Fibroblast of the aortic adventitia (primary cell): ENCODE measurements at regions not wholly inside any gene's neighbourhood (a gene's known extent, or its start where the extent isn't known, plus 50 kb on each side); places are given as distances from the start of the nearest gene placed in this dataset.

Source experiments
- DNase-seq: peaks from one replicate; pipeline ENCODE4 v3.0.0-alpha.2; 2010; ENCODE audit warnings: low read depth
- H3K4me3 ChIP-seq: 2 replicates; pipeline ENCODE4 v1.5.1; 2011; ENCODE audit warnings: low read depth, mild to moderate bottlenecking, control low read depth, low read length, moderate library complexity
- TF ChIP-seq, protein P1 (sequence below): IDR thresholded peaks from 2 replicates; pipeline ENCODE4 v1.5.1; 2011; ENCODE audit warnings: mild to moderate bottlenecking, low read length, control low read depth, inconsistent platforms; ENCODE audit not compliant: insufficient read depth

DNA sequence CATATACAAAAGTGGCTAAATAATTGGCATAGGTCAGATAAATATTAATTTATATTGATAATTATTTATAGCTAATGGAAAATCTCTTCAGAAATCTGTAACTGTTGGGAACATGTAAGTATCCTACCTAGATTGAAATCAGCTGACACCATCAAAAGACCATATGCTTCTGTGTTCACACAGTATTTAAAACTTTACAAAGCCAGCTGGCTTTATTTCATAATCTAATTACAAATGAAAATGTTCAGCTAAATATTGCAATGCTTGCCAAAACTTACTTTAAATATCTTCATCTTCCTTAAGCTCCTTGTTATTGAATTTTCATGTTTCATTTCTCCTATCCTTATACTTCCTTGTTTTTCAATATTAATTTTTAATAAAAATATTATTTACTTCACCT, 190.9 kb upstream of the DOK6 start:
- TF ChIP-seq, protein P1, sequence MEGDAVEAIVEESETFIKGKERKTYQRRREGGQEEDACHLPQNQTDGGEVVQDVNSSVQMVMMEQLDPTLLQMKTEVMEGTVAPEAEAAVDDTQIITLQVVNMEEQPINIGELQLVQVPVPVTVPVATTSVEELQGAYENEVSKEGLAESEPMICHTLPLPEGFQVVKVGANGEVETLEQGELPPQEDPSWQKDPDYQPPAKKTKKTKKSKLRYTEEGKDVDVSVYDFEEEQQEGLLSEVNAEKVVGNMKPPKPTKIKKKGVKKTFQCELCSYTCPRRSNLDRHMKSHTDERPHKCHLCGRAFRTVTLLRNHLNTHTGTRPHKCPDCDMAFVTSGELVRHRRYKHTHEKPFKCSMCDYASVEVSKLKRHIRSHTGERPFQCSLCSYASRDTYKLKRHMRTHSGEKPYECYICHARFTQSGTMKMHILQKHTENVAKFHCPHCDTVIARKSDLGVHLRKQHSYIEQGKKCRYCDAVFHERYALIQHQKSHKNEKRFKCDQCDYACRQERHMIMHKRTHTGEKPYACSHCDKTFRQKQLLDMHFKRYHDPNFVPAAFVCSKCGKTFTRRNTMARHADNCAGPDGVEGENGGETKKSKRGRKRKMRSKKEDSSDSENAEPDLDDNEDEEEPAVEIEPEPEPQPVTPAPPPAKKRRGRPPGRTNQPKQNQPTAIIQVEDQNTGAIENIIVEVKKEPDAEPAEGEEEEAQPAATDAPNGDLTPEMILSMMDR = no peak
- no peak for DNase-seq
- no peak overlapping the region for H3K4me3 ChIP-seq

DNA sequence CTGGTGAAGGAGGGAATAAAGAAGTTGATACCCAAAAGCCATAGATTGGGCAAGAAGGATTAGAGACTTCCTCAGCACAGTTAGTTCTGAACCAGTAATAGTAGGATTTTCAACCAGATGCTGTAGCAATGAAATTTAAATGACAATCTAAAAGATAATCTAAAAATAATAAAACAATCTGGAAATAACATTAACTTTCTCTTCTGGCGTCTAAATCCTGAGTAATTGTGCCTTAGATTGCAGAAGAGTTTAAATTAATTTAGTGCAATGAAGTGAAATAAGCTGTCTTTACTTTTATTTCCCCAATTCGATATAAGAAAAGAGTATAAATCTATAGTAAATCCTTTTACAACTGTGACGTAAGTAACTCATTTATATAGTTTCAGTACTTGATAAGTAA, 186.8 kb upstream of the DOK6 start:
- TF ChIP-seq, protein P1 = no peak
- DNase-seq = no peak
- H3K4me3 ChIP-seq = no peak overlapping the region

DNA sequence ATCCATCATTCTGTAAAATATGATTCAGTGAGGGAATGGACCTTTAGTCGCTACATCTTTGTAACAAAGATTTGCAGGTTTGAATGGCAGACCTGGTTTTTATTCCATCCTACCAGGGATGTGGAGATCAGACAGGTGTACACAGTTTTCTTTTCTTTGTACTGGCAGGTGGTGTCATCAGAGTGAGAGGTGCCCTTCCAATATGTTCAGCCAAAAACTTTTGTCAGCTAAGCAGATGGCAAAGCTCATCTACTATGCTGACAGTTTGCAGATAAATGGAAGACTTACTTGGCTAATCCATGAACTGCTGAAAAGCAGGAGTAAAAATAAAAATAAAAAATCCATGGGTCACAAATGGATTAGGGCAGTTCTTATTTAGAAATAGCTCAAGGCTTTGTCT, 185.5 kb upstream of the DOK6 start:
- H3K4me3 ChIP-seq = no peak overlapping the region
- no peak for DNase-seq
- TF ChIP-seq, protein P1 = no peak

GRCh38 chr18:69216321-69216720, 184.4 kb upstream of the DOK6 start:
- TF ChIP-seq, protein P1 = no peak
- no peak for DNase-seq
- H3K4me3 ChIP-seq = no peak overlapping the region

GRCh38 chr18:69217196-69218000, 183.3 kb upstream of the DOK6 start:
- no peak for DNase-seq
- TF ChIP-seq, protein P1 = no peak

DNA sequence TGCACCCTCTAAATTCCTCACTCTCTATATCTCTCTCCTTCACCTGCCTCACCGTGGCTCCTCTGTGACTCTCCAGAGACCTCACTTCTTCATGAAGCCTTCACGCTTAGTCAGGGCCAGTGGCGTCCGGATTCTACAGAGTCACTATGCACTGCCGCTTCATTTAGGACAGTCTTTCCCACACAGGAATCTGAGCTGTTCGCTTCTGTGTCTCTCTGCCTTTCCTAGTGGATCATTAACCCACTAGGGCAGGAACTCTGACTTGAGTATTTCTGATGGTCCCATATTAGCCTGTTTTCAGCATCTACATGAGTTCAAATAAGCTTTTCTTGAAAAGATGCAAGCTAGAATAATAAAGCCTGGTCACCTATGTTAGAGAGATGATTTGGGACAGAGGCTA, 180.2 kb upstream of the DOK6 start:
- no peak for DNase-seq
- no peak overlapping the region for H3K4me3 ChIP-seq
- TF ChIP-seq, protein P1 = no peak

More at GRCh38 chr18:69217196-69218000, 183.3 kb upstream of the DOK6 start:
- H3K4me3 ChIP-seq = no peak overlapping the region

DNA sequence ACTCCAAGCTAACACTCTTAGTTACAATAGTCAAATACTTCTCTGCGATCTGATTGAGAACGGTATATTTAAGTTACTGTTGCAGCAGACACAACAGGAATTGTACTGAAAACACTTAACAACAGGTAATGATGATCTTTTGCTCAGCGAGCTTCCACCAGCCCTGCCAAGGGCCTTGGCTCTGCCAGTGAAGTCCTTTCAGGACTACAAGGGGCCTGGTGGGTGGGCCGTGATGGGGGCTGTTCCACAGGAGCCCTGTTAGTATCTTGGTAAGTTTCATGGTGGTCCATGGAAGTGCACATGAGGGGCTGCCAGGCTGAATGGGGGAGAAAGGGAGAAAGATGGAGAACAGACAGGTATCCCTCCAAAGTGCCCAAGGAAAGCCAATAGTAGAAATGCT, 178.6 kb upstream of the DOK6 start:
- no peak overlapping the region for H3K4me3 ChIP-seq
- TF ChIP-seq, protein P1 = no peak
- no peak for DNase-seq
